Esophagus squamous epithelium (tissue), 4 donors: ENCODE measurements at regions not wholly inside any gene's neighbourhood (a gene's known extent, or its start where the extent isn't known, plus 50 kb on each side); places are given as distances from the start of the nearest gene placed in this dataset.

Source experiments
- POLR2A ChIP-seq, 4 donors: fragments of 450-650 bp; IDR thresholded peaks; one replicate each; pipeline ENCODE4 v1.6.1; 2017; ENCODE audit warnings: antibody characterized with exemption in 4 of 4, mild to moderate bottlenecking in 4 of 4, moderate library complexity in 3 of 4
- TF ChIP-seq, protein P1 (sequence below), 6 experiments: fragments of 450-650 bp in 4 of 6; fragments of 200-600 bp in 2 of 6; sonication (generic) in 2 of 6; IDR thresholded peaks; one replicate each; pipeline ENCODE4 v1.5.1; 2016 to 2019; ENCODE audit warnings: antibody characterized with exemption in 6 of 6, mild to moderate bottlenecking in 4 of 6, moderate library complexity in 4 of 6

GRCh38 chr9:89807101-89807395 is 202.2 kb downstream of the GADD45G start:
- TF ChIP-seq, protein P1, sequence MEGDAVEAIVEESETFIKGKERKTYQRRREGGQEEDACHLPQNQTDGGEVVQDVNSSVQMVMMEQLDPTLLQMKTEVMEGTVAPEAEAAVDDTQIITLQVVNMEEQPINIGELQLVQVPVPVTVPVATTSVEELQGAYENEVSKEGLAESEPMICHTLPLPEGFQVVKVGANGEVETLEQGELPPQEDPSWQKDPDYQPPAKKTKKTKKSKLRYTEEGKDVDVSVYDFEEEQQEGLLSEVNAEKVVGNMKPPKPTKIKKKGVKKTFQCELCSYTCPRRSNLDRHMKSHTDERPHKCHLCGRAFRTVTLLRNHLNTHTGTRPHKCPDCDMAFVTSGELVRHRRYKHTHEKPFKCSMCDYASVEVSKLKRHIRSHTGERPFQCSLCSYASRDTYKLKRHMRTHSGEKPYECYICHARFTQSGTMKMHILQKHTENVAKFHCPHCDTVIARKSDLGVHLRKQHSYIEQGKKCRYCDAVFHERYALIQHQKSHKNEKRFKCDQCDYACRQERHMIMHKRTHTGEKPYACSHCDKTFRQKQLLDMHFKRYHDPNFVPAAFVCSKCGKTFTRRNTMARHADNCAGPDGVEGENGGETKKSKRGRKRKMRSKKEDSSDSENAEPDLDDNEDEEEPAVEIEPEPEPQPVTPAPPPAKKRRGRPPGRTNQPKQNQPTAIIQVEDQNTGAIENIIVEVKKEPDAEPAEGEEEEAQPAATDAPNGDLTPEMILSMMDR (IDR thresholded peaks at IDR 0.05), result no peak
- TF ChIP-seq POLR2A (IDR thresholded peaks at IDR 0.05), result no peak
